ENCODE measurements at regions not wholly inside any gene's neighbourhood (a gene's known extent, or its start where the extent isn't known, plus 50 kb on each side); places are given as distances from the start of the nearest gene placed in this dataset.

DNA sequence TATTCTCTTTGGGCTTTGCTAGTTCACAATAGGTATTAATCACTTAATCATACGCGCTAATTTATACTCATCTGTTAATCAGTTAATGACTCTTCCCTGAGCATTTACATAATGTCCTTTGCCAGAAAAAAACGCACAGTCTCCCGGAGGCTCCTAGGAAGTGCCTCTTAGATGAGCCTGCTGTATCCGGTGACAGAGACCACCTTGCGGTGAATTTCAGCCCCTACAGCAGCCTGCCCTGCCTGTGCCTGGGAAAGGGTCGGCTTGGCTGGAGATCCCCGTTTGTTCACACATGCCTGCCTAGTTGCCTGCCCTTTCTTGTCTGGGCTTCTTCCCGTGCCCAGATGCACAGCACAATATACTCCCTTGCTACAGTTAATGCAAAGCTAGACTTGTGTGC lies 152.9 kb downstream of the ZBTB18 start:
- TF ChIP-seq, protein P1, sequence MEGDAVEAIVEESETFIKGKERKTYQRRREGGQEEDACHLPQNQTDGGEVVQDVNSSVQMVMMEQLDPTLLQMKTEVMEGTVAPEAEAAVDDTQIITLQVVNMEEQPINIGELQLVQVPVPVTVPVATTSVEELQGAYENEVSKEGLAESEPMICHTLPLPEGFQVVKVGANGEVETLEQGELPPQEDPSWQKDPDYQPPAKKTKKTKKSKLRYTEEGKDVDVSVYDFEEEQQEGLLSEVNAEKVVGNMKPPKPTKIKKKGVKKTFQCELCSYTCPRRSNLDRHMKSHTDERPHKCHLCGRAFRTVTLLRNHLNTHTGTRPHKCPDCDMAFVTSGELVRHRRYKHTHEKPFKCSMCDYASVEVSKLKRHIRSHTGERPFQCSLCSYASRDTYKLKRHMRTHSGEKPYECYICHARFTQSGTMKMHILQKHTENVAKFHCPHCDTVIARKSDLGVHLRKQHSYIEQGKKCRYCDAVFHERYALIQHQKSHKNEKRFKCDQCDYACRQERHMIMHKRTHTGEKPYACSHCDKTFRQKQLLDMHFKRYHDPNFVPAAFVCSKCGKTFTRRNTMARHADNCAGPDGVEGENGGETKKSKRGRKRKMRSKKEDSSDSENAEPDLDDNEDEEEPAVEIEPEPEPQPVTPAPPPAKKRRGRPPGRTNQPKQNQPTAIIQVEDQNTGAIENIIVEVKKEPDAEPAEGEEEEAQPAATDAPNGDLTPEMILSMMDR (IDR thresholded peaks at IDR 0.05) = no peak
- TF ChIP-seq EP300 (IDR thresholded peaks at IDR 0.05) = no peak
